GM23338 (cell line): ENCODE measurements at regions not wholly inside any gene's neighbourhood (a gene's known extent, or its start where the extent isn't known, plus 50 kb on each side); places are given as distances from the start of the nearest gene placed in this dataset.
"Not testable (repeated sequence)": the region's sequence is repeated elsewhere in the genome, so short reads cannot be mapped to it uniquely, and the experiment has no call there.

Source experiments
- ATAC-seq: fragments of 200-7000 bp; cut with Tn5 transposase; 3 replicates; pipeline ENCODE4 v1.9.1; 2020
- DNase-seq: peaks from one replicate; pipeline ENCODE4 v3.0.0-alpha.2; 2015; ENCODE audit warnings: low spot score
- H2AFZ ChIP-seq: fragments of 200-600 bp; sonication (generic); 2 replicates; pipeline ENCODE4 v1.8.0; 2016; ENCODE audit warnings: antibody characterized with exemption, mild to moderate bottlenecking, moderate library complexity
- H3F3A ChIP-seq: fragments of 200-600 bp; sonication (generic); replicated peaks from 2 replicates; pipeline ENCODE4 v1.8.0; 2017; ENCODE audit warnings: antibody characterized with exemption, mixed run types, low read depth
- H3K27ac ChIP-seq: fragments of 200-600 bp; sonication (generic); 2 replicates; pipeline ENCODE4 v1.6.1; 2016; ENCODE audit warnings: low read depth
- H3K27me3 ChIP-seq: fragments of 200-600 bp; sonication (generic); 2 replicates; pipeline ENCODE4 v1.8.0; 2016; ENCODE audit warnings: mild to moderate bottlenecking, mixed run types, moderate library complexity; ENCODE audit not compliant: insufficient read depth
- H3K36me3 ChIP-seq: fragments of 200-600 bp; sonication (generic); 2 replicates; pipeline ENCODE4 v1.8.0; 2016; ENCODE audit warnings: mild to moderate bottlenecking; ENCODE audit not compliant: insufficient read depth
- H3K4me1 ChIP-seq: fragments of 200-600 bp; sonication (generic); 2 replicates; pipeline ENCODE4 v1.8.0; 2016; ENCODE audit warnings: mild to moderate bottlenecking, moderate library complexity; ENCODE audit not compliant: insufficient read depth
- H3K4me2 ChIP-seq: fragments of 200-600 bp; sonication (generic); 2 replicates; pipeline ENCODE4 v1.7.1; 2017; ENCODE audit warnings: mixed run types
- H3K4me3 ChIP-seq: fragments of 200-600 bp; sonication (generic); 2 replicates; pipeline ENCODE4 v1.6.1; 2016; ENCODE audit warnings: mixed run types
- H3K79me2 ChIP-seq: fragments of 200-600 bp; sonication (generic); replicated peaks from 2 replicates; pipeline ENCODE4 v1.8.0; 2017; ENCODE audit warnings: mild to moderate bottlenecking; ENCODE audit not compliant: insufficient read depth
- H3K9me2 ChIP-seq: fragments of 200-600 bp; sonication (generic); 2 replicates; pipeline ENCODE4 v1.8.0; 2017; ENCODE audit not compliant: insufficient read depth
- H4K20me1 ChIP-seq: fragments of 200-600 bp; sonication (generic); replicated peaks from 2 replicates; pipeline ENCODE4 v1.8.0; 2017; ENCODE audit warnings: mild to moderate bottlenecking; ENCODE audit not compliant: insufficient read depth
- H3K27ac Mint-ChIP-seq: 2 replicates; pipeline ENCODE4 v1.8.0; 2020; ENCODE audit warnings: inconsistent platforms, mild to moderate bottlenecking, moderate library complexity, mixed read lengths
- H3K27me3 Mint-ChIP-seq: 3 replicates; pipeline ENCODE4 v1.8.0; 2022; ENCODE audit warnings: low read depth, mild to moderate bottlenecking, moderate library complexity, mixed read lengths, inconsistent platforms; ENCODE audit not compliant: insufficient read depth, poor library complexity
- H3K36me3 Mint-ChIP-seq: 3 replicates; pipeline ENCODE4 v1.8.0; 2021; ENCODE audit warnings: low read depth, mild to moderate bottlenecking, inconsistent platforms, moderate library complexity, mixed read lengths
- H3K4me1 Mint-ChIP-seq: 3 replicates; pipeline ENCODE4 v1.8.0; 2020; ENCODE audit warnings: mild to moderate bottlenecking, inconsistent platforms, mixed read lengths
- H3K4me3 Mint-ChIP-seq: 3 replicates; pipeline ENCODE4 v1.8.0; 2021; ENCODE audit warnings: moderate library complexity, mild to moderate bottlenecking, inconsistent platforms, mixed read lengths
- H3K9me3 Mint-ChIP-seq: 3 replicates; pipeline ENCODE4 v1.8.0; 2020; ENCODE audit warnings: moderate library complexity, mild to moderate bottlenecking, inconsistent platforms, mixed read lengths
- CTCF ChIP-seq, 2 experiments: fragments of 200-600 bp in 1 of 2; sonication (generic) in 1 of 2; conservative IDR thresholded peaks; 2 replicates each; pipeline versions ENCODE4 v1.5.1 to v1.6.1; 2016 to 2017; ENCODE audit warnings: antibody characterized with exemption in 2 of 2, low read depth in 2 of 2, mild to moderate bottlenecking in 2 of 2, moderate library complexity in 1 of 2

GRCh38 chrY:3218134-3218533 lies 283.0 kb downstream of the ZFY start:
- not testable (repeated sequence) for H3K4me1 Mint-ChIP-seq, H4K20me1 ChIP-seq, H3K4me2 ChIP-seq, H2AFZ ChIP-seq, H3K4me3 Mint-ChIP-seq, H3K27me3 ChIP-seq, H3K27ac Mint-ChIP-seq, H3K9me3 Mint-ChIP-seq, H3K27me3 Mint-ChIP-seq, H3K4me1 ChIP-seq, H3K36me3 Mint-ChIP-seq, H3F3A ChIP-seq, H3K27ac ChIP-seq, H3K36me3 ChIP-seq, H3K4me3 ChIP-seq, DNase-seq, H3K79me2 ChIP-seq, H3K9me2 ChIP-seq
- ATAC-seq, result peak; percentile 52; the same call in 2 of the 3 replicates

DNA sequence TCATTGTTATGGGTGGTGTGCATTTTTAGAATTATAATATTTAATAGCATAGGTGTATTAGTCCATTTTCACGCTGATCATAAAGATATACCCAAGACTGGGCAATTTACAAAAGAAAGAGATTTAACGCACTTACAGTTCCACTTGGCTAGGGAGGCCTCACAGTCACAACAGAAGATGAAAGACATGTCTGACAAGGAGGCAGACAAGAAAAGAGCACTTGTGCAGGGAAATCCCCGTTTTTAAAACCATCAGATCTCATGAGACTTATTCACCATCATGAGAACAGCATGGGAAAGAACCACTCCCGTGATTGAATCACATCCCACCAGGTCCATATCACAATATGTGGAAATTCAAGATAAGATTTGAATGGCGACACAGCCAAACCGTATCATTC lies 283.4 kb downstream of the ZFY start:
- H3K27me3 ChIP-seq, H3K79me2 ChIP-seq, DNase-seq, ATAC-seq, H2AFZ ChIP-seq, H3K4me1 ChIP-seq, H3K4me3 Mint-ChIP-seq, H3K9me2 ChIP-seq, H3K27me3 Mint-ChIP-seq, H3K27ac ChIP-seq, H3F3A ChIP-seq, H3K36me3 Mint-ChIP-seq, H3K4me2 ChIP-seq, H4K20me1 ChIP-seq, H3K27ac Mint-ChIP-seq, H3K9me3 Mint-ChIP-seq, H3K36me3 ChIP-seq, H3K4me1 Mint-ChIP-seq, H3K4me3 ChIP-seq: not testable (repeated sequence)

- H3K4me3 ChIP-seq, H3K27ac ChIP-seq, H2AFZ ChIP-seq, H3F3A ChIP-seq, H3K4me1 ChIP-seq, H3K4me2 ChIP-seq, H3K27ac Mint-ChIP-seq, H3K9me3 Mint-ChIP-seq, H3K4me1 Mint-ChIP-seq, H3K36me3 ChIP-seq, ATAC-seq, H4K20me1 ChIP-seq, H3K4me3 Mint-ChIP-seq, H3K9me2 ChIP-seq, H3K36me3 Mint-ChIP-seq, DNase-seq, H3K27me3 Mint-ChIP-seq, H3K79me2 ChIP-seq, H3K27me3 ChIP-seq: not testable (repeated sequence)
Observed at GRCh38 chrY:3262911-3263310, 316.0 kb upstream of the TGIF2LY start.

DNA sequence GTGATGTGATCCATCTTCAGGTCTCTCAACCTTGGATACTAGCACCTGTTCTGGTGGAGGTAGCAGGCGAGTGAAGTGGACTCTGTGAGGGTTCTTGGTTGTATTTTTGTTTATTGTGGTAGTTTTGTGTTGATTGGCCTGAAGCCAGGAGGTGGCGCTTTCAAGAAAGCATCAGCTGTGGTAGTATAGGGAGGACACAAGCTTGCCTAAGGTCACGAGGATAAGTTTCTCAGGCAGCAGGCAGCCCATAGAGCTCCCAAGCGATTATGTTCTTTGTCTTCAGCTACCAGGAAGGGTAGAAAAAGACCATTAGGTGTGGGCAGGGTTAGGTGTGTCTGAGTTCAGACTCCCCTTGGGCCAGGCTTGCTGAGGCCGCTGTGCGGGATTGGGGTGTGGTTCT lies 290.8 kb upstream of the TGIF2LY start:
- not testable (repeated sequence) for H3K27ac ChIP-seq, H3K27me3 Mint-ChIP-seq, H3K4me3 ChIP-seq, H3K36me3 ChIP-seq, H3K36me3 Mint-ChIP-seq, H2AFZ ChIP-seq, H3K27ac Mint-ChIP-seq, H3K9me2 ChIP-seq, H3K79me2 ChIP-seq, H3K9me3 Mint-ChIP-seq, H4K20me1 ChIP-seq, H3F3A ChIP-seq, H3K4me2 ChIP-seq, H3K27me3 ChIP-seq, H3K4me1 ChIP-seq, H3K4me1 Mint-ChIP-seq, H3K4me3 Mint-ChIP-seq
- DNase-seq, result peak; percentile 2
- ATAC-seq, result peak; percentile 66
- peak; percentile 14 to 32; a peak in 2 of 4 replicates for TF ChIP-seq CTCF (conservative IDR thresholded peaks at IDR 0.05; ENCODE audit: low read depth in 2 of 2)

DNA sequence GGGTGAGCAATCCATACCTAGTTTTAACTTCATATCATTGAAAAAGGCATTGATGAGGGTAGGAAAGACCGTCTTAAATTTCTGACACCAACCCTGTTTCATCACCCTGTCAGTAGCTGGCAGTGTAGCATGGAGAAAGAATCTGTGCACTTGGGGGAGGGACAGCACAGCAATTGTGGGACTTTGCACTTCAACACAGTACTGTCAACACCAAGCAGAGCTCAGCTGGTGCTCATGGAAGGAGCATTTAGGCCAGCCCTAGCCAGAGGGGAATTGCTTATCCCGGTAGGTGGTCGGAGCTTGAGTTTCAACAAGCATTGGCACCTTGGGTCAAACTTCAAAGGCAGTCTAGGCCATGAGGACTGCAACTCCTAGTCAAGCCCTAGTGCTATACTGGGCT lies 281.6 kb upstream of the TGIF2LY start:
- H3K9me2 ChIP-seq, H3K4me2 ChIP-seq, H3K27me3 Mint-ChIP-seq, DNase-seq, H3K36me3 ChIP-seq, H3K36me3 Mint-ChIP-seq, H3K4me3 ChIP-seq, H3K27me3 ChIP-seq, H3K27ac Mint-ChIP-seq, H3K9me3 Mint-ChIP-seq, H3K4me3 Mint-ChIP-seq, H3F3A ChIP-seq, H2AFZ ChIP-seq, H3K27ac ChIP-seq, H3K4me1 ChIP-seq, H3K4me1 Mint-ChIP-seq, H3K79me2 ChIP-seq, ATAC-seq, H4K20me1 ChIP-seq: not testable (repeated sequence)

- H3K4me1 ChIP-seq, H3K9me3 Mint-ChIP-seq, DNase-seq, H3F3A ChIP-seq, H2AFZ ChIP-seq, H3K27ac Mint-ChIP-seq, H3K27me3 ChIP-seq, H3K4me2 ChIP-seq, H3K4me3 ChIP-seq, H3K36me3 ChIP-seq, H3K36me3 Mint-ChIP-seq, H3K4me1 Mint-ChIP-seq, H3K79me2 ChIP-seq, H3K27me3 Mint-ChIP-seq, H3K9me2 ChIP-seq, H3K4me3 Mint-ChIP-seq, ATAC-seq, H4K20me1 ChIP-seq, H3K27ac ChIP-seq: not testable (repeated sequence)
Observed at GRCh38 chrY:3319988-3320387, 258.9 kb upstream of the TGIF2LY start.
